ENCODE measurements at regions not wholly inside any gene's neighbourhood (a gene's known extent, or its start where the extent isn't known, plus 50 kb on each side); places are given as distances from the start of the nearest gene placed in this dataset.

DNA sequence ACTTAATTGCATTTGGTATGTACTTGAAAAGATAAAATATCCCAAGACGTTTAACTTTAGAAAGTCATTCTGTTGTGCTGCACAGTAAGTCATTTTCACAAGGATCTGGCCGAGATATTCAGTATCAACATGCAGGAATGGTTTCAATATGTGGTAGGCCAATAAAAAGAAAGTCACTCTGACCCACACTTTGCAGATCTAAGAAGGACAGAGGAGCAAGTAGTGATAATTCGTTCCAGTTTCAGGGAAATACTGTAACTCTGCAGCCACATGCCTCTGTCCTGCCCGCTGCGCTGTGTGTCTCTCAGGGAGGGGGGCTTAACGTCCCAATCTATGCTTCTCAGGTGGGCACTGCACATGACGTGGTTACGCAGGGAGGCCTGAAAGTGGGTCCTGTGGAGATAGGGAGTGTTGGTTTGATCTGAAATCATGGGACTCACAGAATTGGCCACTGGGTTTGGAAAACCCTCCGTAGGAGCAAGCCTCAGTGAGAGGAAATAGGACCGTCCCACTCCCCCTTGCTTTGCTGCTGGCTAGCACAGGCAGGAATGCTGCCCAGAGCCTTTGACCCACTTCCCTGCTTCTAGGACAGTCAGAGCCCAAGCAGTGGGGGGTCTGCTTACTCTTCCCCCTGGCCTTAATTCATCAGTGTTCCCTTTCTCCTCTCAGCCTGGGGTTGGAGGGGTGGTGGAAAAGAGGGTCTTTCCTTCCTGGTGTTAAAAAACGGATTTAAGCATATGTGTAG lies 314.7 kb upstream of the SPRED2 start:
- Histone ChIP-seq H3K9ac (ENCODE audit: low read depth, low read length) (no peak overlapping the region), H2AFZ (ENCODE audit: low read depth, low read length) (no peak overlapping the region)
- no peak for DNase-seq

DNA sequence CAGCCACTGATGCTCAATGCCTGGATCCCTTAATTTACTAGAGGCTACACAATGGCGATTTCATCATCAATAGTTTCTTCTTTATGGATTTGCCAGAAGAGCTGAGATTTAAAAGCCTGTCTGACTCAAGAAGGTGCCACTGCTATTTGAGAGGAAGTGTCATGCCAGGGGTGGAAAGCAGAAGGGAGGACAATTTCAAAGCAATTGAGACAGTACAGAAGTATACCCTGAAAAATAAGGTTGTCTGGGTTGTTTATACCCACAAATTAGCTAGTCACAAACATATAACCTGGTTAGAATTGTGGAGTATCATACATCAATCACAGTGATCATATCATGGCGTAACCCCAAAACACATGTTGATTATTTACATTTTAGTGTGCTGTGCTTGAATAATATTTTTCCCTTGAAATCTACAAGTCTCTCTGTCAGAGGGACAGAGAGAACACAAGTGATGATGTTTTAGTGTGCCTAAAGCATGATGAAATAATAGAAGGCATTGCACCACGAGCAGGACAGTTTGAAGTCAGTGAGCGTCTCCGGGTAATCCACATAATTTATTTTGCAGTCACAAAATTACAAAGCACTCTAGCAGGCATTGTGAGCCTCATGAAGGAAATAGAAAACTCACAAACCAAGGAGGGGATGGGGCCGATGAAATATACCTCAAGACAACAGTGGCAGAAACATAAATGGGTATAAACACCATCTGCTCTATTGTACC lies 312.2 kb upstream of the SPRED2 start:
- Histone ChIP-seq H3K4me1 (ENCODE audit: insufficient read depth, low read length) (no peaks in the 10 kb centered on the region), H3K36me3 (ENCODE audit: insufficient read depth, low read length) (no peaks in the 10 kb centered on the region), H3K4me3 (ENCODE audit: low read depth in 1 of 2, low read length in 2 of 2) (no peak overlapping the region), H3K9ac (ENCODE audit: low read depth, low read length) (no peak overlapping the region), H3K27ac (ENCODE audit: low read length) (no peak overlapping the region), H4K20me1 (ENCODE audit: insufficient read depth, low read length) (no peaks in the 10 kb centered on the region), H2AFZ (ENCODE audit: low read depth, low read length) (no peak overlapping the region), H3K9me3 (ENCODE audit: insufficient read depth, low read length, severe bottlenecking) (no peaks in the 10 kb centered on the region), H3K27me3 (ENCODE audit: insufficient read depth, low read length, poor library complexity) (no peaks in the 10 kb centered on the region), H3K79me2 (ENCODE audit: insufficient read depth, low read length) (no peaks in the 10 kb centered on the region), H3K4me2 (ENCODE audit: insufficient read depth, low read length) (no peak overlapping the region)
- ATAC-seq (ENCODE audit: insufficient read depth, low read depth) (no peak), DNase-seq (no peak)
- TF ChIP-seq, protein P1, sequence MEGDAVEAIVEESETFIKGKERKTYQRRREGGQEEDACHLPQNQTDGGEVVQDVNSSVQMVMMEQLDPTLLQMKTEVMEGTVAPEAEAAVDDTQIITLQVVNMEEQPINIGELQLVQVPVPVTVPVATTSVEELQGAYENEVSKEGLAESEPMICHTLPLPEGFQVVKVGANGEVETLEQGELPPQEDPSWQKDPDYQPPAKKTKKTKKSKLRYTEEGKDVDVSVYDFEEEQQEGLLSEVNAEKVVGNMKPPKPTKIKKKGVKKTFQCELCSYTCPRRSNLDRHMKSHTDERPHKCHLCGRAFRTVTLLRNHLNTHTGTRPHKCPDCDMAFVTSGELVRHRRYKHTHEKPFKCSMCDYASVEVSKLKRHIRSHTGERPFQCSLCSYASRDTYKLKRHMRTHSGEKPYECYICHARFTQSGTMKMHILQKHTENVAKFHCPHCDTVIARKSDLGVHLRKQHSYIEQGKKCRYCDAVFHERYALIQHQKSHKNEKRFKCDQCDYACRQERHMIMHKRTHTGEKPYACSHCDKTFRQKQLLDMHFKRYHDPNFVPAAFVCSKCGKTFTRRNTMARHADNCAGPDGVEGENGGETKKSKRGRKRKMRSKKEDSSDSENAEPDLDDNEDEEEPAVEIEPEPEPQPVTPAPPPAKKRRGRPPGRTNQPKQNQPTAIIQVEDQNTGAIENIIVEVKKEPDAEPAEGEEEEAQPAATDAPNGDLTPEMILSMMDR (IDR thresholded peaks at IDR 0.05; ENCODE audit: borderline replicate concordance, extremely low read depth, low read length, poor library complexity, severe bottlenecking) = no peak
- no peak for TF ChIP-seq EZH2 (IDR thresholded peaks at IDR 0.05; ENCODE audit: borderline replicate concordance, low read depth, low read length, severe bottlenecking)

More for the DNA sequence above, 314.7 kb upstream of the SPRED2 start:
- no peak overlapping the region for H3K4me3 ChIP-seq (ENCODE audit: low read depth in 1 of 2, low read length in 2 of 2)
- no peaks in the 10 kb centered on the region for H3K27me3 ChIP-seq (ENCODE audit: insufficient read depth, low read length, poor library complexity)
- H3K36me3 ChIP-seq (ENCODE audit: insufficient read depth, low read length) = no peaks in the 10 kb centered on the region
- no peak for ATAC-seq (ENCODE audit: insufficient read depth, low read depth)
- H3K4me1 ChIP-seq (ENCODE audit: insufficient read depth, low read length) = no peaks in the 10 kb centered on the region
- H3K79me2 ChIP-seq (ENCODE audit: insufficient read depth, low read length) = no peaks in the 10 kb centered on the region
- no peak overlapping the region for H3K27ac ChIP-seq (ENCODE audit: low read length)
- H4K20me1 ChIP-seq (ENCODE audit: insufficient read depth, low read length) = no peaks in the 10 kb centered on the region
- H3K9me3 ChIP-seq (ENCODE audit: insufficient read depth, low read length, severe bottlenecking) = no peaks in the 10 kb centered on the region
- no peak overlapping the region for H3K4me2 ChIP-seq (ENCODE audit: insufficient read depth, low read length)
- TF ChIP-seq EZH2 (IDR thresholded peaks at IDR 0.05; ENCODE audit: borderline replicate concordance, low read depth, low read length, severe bottlenecking) = no peak
- TF ChIP-seq, protein P1 (IDR thresholded peaks at IDR 0.05; ENCODE audit: borderline replicate concordance, extremely low read depth, low read length, poor library complexity, severe bottlenecking) = no peak

GRCh38 chr2:65742977-65743376 lies 310.6 kb upstream of the SPRED2 start:
- no peaks in the 10 kb centered on the region for H3K36me3 ChIP-seq (ENCODE audit: insufficient read depth, low read length)
- H3K4me2 ChIP-seq (ENCODE audit: insufficient read depth, low read length) = no peak overlapping the region
- H3K27ac ChIP-seq (ENCODE audit: low read length) = no peak overlapping the region
- ATAC-seq (ENCODE audit: insufficient read depth, low read depth) (no peak), DNase-seq (no peak)
- H3K9ac ChIP-seq (ENCODE audit: low read depth, low read length) = no peak overlapping the region
- no peaks in the 10 kb centered on the region for H3K9me3 ChIP-seq (ENCODE audit: insufficient read depth, low read length, severe bottlenecking)
- no peak overlapping the region for H3K4me3 ChIP-seq (ENCODE audit: low read depth in 1 of 2, low read length in 2 of 2)
- no peaks in the 10 kb centered on the region for H3K4me1 ChIP-seq (ENCODE audit: insufficient read depth, low read length)
- H2AFZ ChIP-seq (ENCODE audit: low read depth, low read length) = no peak overlapping the region
- no peaks in the 10 kb centered on the region for H3K27me3 ChIP-seq (ENCODE audit: insufficient read depth, low read length, poor library complexity)
- TF ChIP-seq EZH2 (IDR thresholded peaks at IDR 0.05; ENCODE audit: borderline replicate concordance, low read depth, low read length, severe bottlenecking) = no peak
- TF ChIP-seq, protein P1 (IDR thresholded peaks at IDR 0.05; ENCODE audit: borderline replicate concordance, extremely low read depth, low read length, poor library complexity, severe bottlenecking) = no peak
- no peaks in the 10 kb centered on the region for H3K79me2 ChIP-seq (ENCODE audit: insufficient read depth, low read length)
- no peaks in the 10 kb centered on the region for H4K20me1 ChIP-seq (ENCODE audit: insufficient read depth, low read length)
